K562 (cell line): ENCODE measurements at regions not wholly inside any gene's neighbourhood (a gene's known extent, or its start where the extent isn't known, plus 50 kb on each side); places are given as distances from the start of the nearest gene placed in this dataset.

Experiments used
- ATF3 ChIP-seq, 2 experiments: fragments of 450-650 bp in 1 of 2; sonication (generic) in 1 of 2; formaldehyde crosslinking in 1 of 2; IDR thresholded peaks in 1 of 2; conservative IDR thresholded peaks in 1 of 2; 2 replicates each; pipeline versions ENCODE4 v1.6.1 to v1.8.1; 2016 to 2023; ENCODE audit warnings: mild to moderate bottlenecking in 2 of 2, moderate library complexity in 2 of 2, inconsistent platforms in 1 of 2, missing genetic modification reagents in 1 of 2
- CAMTA2 ChIP-seq: fragments of 250-450 bp; sonication (Bioruptor Pico); conservative IDR thresholded peaks from 2 replicates; pipeline ENCODE4 v1.5.1; 2022
- CTCF ChIP-seq, 3 experiments: IDR thresholded peaks in 2 of 3; conservative IDR thresholded peaks in 1 of 3; 2 replicates each; pipeline ENCODE4 v1.5.1; 2011 to 2012; ENCODE audit warnings: low read length in 3 of 3, mild to moderate bottlenecking in 3 of 3, control low read depth in 2 of 3, improper control_type of control experiment in 1 of 3, inconsistent platforms in 1 of 3, low read depth in 1 of 3, mixed read lengths in 1 of 3, moderate library complexity in 1 of 3; ENCODE audit not compliant: insufficient read depth in 2 of 3
- KAT7 ChIP-seq: sonication (generic); formaldehyde crosslinking; IDR thresholded peaks from 2 replicates; pipeline ENCODE4 v1.8.0; 2022; ENCODE audit warnings: missing genetic modification reagents, mild to moderate bottlenecking, borderline replicate concordance
- POLR2A ChIP-seq: fragments of 450-650 bp; conservative IDR thresholded peaks from 2 replicates; pipeline ENCODE4 v1.6.1; 2016
- RAD21 ChIP-seq, 2 experiments: fragments of 250-450 bp in 1 of 2; fragments of 450-650 bp in 1 of 2; sonication (Bioruptor Pico) in 1 of 2; formaldehyde crosslinking in 1 of 2; IDR thresholded peaks in 1 of 2; conservative IDR thresholded peaks in 1 of 2; 2 replicates each; pipeline versions ENCODE4 v1.4.0 to v1.8.0; 2020 to 2022; ENCODE audit warnings: mild to moderate bottlenecking in 2 of 2, moderate library complexity in 1 of 2
- SMAD4 ChIP-seq: fragments of 250-450 bp; sonication (Bioruptor Pico); conservative IDR thresholded peaks from 2 replicates; pipeline ENCODE4 v1.8.0; 2021; ENCODE audit warnings: inconsistent platforms, mild to moderate bottlenecking, moderate library complexity
- SRF ChIP-seq, 2 experiments: fragments of 250-450, 450-650 bp in 1 of 2; sonication (Bioruptor Pico) in 1 of 2; sonication (generic) in 1 of 2; formaldehyde crosslinking; IDR thresholded peaks; 2 replicates each; pipeline versions ENCODE4 v1.5.0 to v1.5.1; 2020 to 2022; ENCODE audit warnings: mild to moderate bottlenecking in 1 of 2, missing genetic modification reagents in 1 of 2
- TCF7 ChIP-seq: sonication (generic); IDR thresholded peaks from 2 replicates; pipeline ENCODE4 v1.6.1; 2016; ENCODE audit warnings: antibody characterized with exemption, borderline replicate concordance
- UBTF ChIP-seq, 2 experiments: IDR thresholded peaks; 2 replicates each; pipeline ENCODE4 v1.6.1; 2012; ENCODE audit warnings: improper control_type of control experiment in 2 of 2, low read depth in 2 of 2, low read length in 2 of 2, borderline replicate concordance in 1 of 2
- YY1 ChIP-seq, 3 experiments: IDR thresholded peaks; 2 replicates each; pipeline ENCODE4 v1.6.1; 2011; ENCODE audit warnings: low read length in 2 of 3, mild to moderate bottlenecking in 2 of 3, moderate library complexity in 2 of 3, borderline replicate concordance in 1 of 3, control low read depth in 1 of 3, low read depth in 1 of 3; ENCODE audit not compliant: insufficient read depth in 3 of 3, insufficient replicate concordance in 2 of 3, control insufficient read depth in 1 of 3, insufficient read length in 1 of 3; ENCODE audit errors: extremely low read depth in 1 of 3
- TF ChIP-seq, protein P1 (sequence below): fragments of 250-450 bp; sonication (Bioruptor Pico); IDR thresholded peaks from 2 replicates; pipeline ENCODE4 v1.6.1; 2021; ENCODE audit warnings: mild to moderate bottlenecking

DNA sequence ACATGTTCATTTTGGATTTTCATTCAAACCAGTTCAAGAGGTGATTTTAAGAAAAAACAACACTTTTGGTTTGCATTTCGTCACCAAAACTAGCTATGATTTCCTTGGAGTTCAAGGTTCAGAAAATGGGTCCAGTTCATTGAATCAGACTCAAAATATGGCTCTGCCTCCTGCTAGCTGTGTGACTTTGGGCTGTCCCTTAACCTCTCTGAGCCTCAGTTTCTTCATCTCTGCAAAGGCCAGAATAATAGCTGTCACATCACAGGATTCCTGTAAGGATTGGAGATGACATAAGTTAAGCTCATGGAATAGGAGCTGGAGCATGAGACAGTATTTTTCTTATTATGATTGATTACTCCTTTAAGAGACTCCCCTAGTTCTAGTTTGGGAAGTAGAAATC is 147.8 kb upstream of the SMIM23 start:
- no peak for TF ChIP-seq POLR2A
- no peak for TF ChIP-seq RAD21 (CRISPR knock-in tag; conservative IDR thresholded peaks at IDR 0.05 in 1 of 2, IDR thresholded peaks at IDR 0.05 in 1 of 2)
- no peak for TF ChIP-seq UBTF (IDR thresholded peaks at IDR 0.05; ENCODE audit: borderline replicate concordance in 1 of 2, low read depth in 2 of 2, low read length in 2 of 2)
- no peak for TF ChIP-seq SRF (CRISPR knock-in tag; IDR thresholded peaks at IDR 0.05)
- no peak for TF ChIP-seq KAT7 (CRISPR knock-in tag)
- no peak for TF ChIP-seq CTCF (IDR thresholded peaks at IDR 0.05 in 2 of 3, conservative IDR thresholded peaks at IDR 0.05 in 1 of 3; ENCODE audit: insufficient read depth in 2 of 3, low read depth in 1 of 3, low read length in 3 of 3)
- TF ChIP-seq CAMTA2 (CRISPR knock-in tag) = no peak
- no peak for TF ChIP-seq SMAD4 (CRISPR knock-in tag)
- TF ChIP-seq TCF7 = no peak
- TF ChIP-seq ATF3 (IDR thresholded peaks at IDR 0.05) = no peak
- no peak for TF ChIP-seq ATF3 (CRISPR knock-in tag; conservative IDR thresholded peaks at IDR 0.05)
- TF ChIP-seq YY1 (IDR thresholded peaks at IDR 0.05; ENCODE audit: borderline replicate concordance in 1 of 3, control insufficient read depth in 1 of 3, extremely low read depth in 1 of 3, insufficient read depth in 3 of 3, insufficient read length in 1 of 3, insufficient replicate concordance in 2 of 3, low read depth in 1 of 3, low read length in 2 of 3) = no peak
- TF ChIP-seq, protein P1, sequence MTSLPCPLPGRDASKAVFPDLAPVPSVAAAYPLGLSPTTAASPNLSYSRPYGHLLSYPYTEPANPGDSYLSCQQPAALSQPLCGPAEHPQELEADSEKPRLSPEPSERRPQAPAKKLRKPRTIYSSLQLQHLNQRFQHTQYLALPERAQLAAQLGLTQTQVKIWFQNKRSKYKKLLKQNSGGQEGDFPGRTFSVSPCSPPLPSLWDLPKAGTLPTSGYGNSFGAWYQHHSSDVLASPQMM (CRISPR knock-in tag) = no peak
